H1 (cell line): ENCODE measurements at regions not wholly inside any gene's neighbourhood (a gene's known extent, or its start where the extent isn't known, plus 50 kb on each side); places are given as distances from the start of the nearest gene placed in this dataset.
"Not testable (repeated sequence)": the region's sequence is repeated elsewhere in the genome, so short reads cannot be mapped to it uniquely, and the experiment has no call there.

Experiments
- CTCF ChIA-PET: fragments of 300-600 bp; sonication (Branson Sonifier 250); formaldehyde crosslinking; loops from one replicate; lab custom pipeline; 2021; ENCODE audit not compliant: partially characterized antibody; lab: Charles Lee
- POLR2A ChIA-PET: fragments of 300-600 bp; sonication (Branson Sonifier 250); formaldehyde crosslinking; loops from one replicate; lab custom pipeline; 2021; ENCODE audit warnings: inconsistent platforms; ENCODE audit not compliant: partially characterized antibody; lab: Charles Lee
- DNase-seq, 2 experiments: peaks; one replicate each; pipeline versions ENCODE4 v3.0.0 to v3.0.0-alpha.2; 2010 to 2022; ENCODE audit warnings: low spot score in 2 of 2, low read depth in 1 of 2, mixed read lengths in 1 of 2
- FAIRE-seq: peaks from 2 replicates; lab custom pipeline; 2011; peaks lifted over from hg19 to GRCh38; lab: Jason Lieb, UNC
- H2AFZ ChIP-seq: 2 replicates; pipeline ENCODE4 v1.8.1; 2012; ENCODE audit warnings: low read length, inconsistent platforms
- H2AK5ac ChIP-seq: 2 replicates; pipeline ENCODE4 v1.6.1; 2013; ENCODE audit warnings: low read depth, low read length
- H2BK120ac ChIP-seq: replicated peaks from 2 replicates; pipeline ENCODE3; 2013; ENCODE audit warnings: low read depth, low read length, inconsistent platforms
- H2BK12ac ChIP-seq: 2 replicates; pipeline ENCODE4 v1.6.1; 2013; ENCODE audit warnings: low read depth, low read length
- H2BK15ac ChIP-seq: 2 replicates; pipeline ENCODE4 v1.6.1; 2013; ENCODE audit warnings: low read length
- H2BK20ac ChIP-seq: 2 replicates; pipeline ENCODE4 v1.6.1; 2013; ENCODE audit warnings: low read length
- H2BK5ac ChIP-seq: 2 replicates; pipeline ENCODE4 v1.6.1; 2013; ENCODE audit warnings: low read depth, low read length
- H3K14ac ChIP-seq: 2 replicates; pipeline ENCODE4 v1.6.1; 2013; ENCODE audit warnings: inconsistent platforms; ENCODE audit not compliant: insufficient read length
- H3K18ac ChIP-seq: 2 replicates; pipeline ENCODE4 v1.6.1; 2013; ENCODE audit warnings: low read length; ENCODE audit errors: extremely low read depth
- H3K23ac ChIP-seq: 2 replicates; pipeline ENCODE4 v1.6.1; 2013; ENCODE audit warnings: inconsistent platforms; ENCODE audit not compliant: insufficient read length
- H3K23me2 ChIP-seq: 2 replicates; pipeline ENCODE4 v1.6.1; 2013; ENCODE audit warnings: low read depth, low read length
- H3K27ac ChIP-seq: 2 replicates; pipeline ENCODE4 v1.6.1; 2011; ENCODE audit warnings: low read depth, low read length, inconsistent platforms
- H3K27me3 ChIP-seq, 4 experiments: replicated peaks in 1 of 4; 1 replicate in 1 of 4; 2 replicates in 3 of 4; pipeline versions ENCODE4 v1.6.1 to v1.8.1; 2011 to 2013; ENCODE audit warnings: low read length in 3 of 4, mild to moderate bottlenecking in 3 of 4, inconsistent platforms in 2 of 4, mixed read lengths in 2 of 4, moderate library complexity in 1 of 4; ENCODE audit not compliant: control insufficient read depth in 3 of 4, insufficient read depth in 3 of 4; ENCODE audit errors: extremely low read depth in 1 of 4
- H3K36me3 ChIP-seq, 4 experiments: 2 replicates each; pipeline versions ENCODE4 v1.6.1 to v1.8.1; 2011 to 2013; ENCODE audit warnings: mild to moderate bottlenecking in 4 of 4, low read length in 3 of 4, moderate library complexity in 2 of 4, control low read depth in 1 of 4, inconsistent platforms in 1 of 4; ENCODE audit not compliant: insufficient read depth in 4 of 4, control insufficient read depth in 2 of 4
- H3K4ac ChIP-seq: replicated peaks from 2 replicates; pipeline ENCODE3; 2013; ENCODE audit warnings: low read length, low read depth, mixed read lengths, inconsistent platforms; ENCODE audit not compliant: insufficient read length
- H3K4me1 ChIP-seq, 4 experiments: replicated peaks in 1 of 4; 1 replicate in 1 of 4; 2 replicates in 3 of 4; pipeline versions ENCODE4 v1.6.1 to v1.8.1; 2011 to 2013; ENCODE audit warnings: low read length in 3 of 4, inconsistent platforms in 2 of 4, mixed read lengths in 1 of 4; ENCODE audit not compliant: insufficient read depth in 4 of 4, control insufficient read depth in 3 of 4
- H3K4me2 ChIP-seq, 2 experiments: 2 replicates each; pipeline versions ENCODE4 v1.6.1 to v1.8.1; 2011 to 2013; ENCODE audit warnings: low read depth in 2 of 2, low read length in 2 of 2, control low read depth in 1 of 2, inconsistent platforms in 1 of 2, mild to moderate bottlenecking in 1 of 2; ENCODE audit not compliant: insufficient read depth in 1 of 2
- H3K4me3 ChIP-seq, 4 experiments: fragments of 200-600, 300-600 bp in 1 of 4; sonication (generic), shearing (Covaris generic), sonication (Bioruptor Twin) in 1 of 4; 2 replicates each; pipeline versions ENCODE4 v1.5.1 to v1.8.1; 2011 to 2016; ENCODE audit warnings: low read length in 4 of 4, low read depth in 3 of 4, control low read depth in 2 of 4, inconsistent platforms in 2 of 4, mild to moderate bottlenecking in 2 of 4, mixed read lengths in 1 of 4, moderate library complexity in 1 of 4; ENCODE audit not compliant: insufficient read depth in 2 of 4; ENCODE audit errors: extremely low read depth in 1 of 4
- H3K56ac ChIP-seq: replicated peaks from 2 replicates; pipeline ENCODE3; 2013; ENCODE audit warnings: low read depth, mild to moderate bottlenecking, mixed read lengths, low read length, inconsistent platforms; ENCODE audit not compliant: insufficient read length
- H3K79me1 ChIP-seq: 2 replicates; pipeline ENCODE4 v1.6.1; 2013; ENCODE audit warnings: low read depth, low read length, control low read depth
- H3K79me2 ChIP-seq, 2 experiments: 2 replicates each; pipeline versions ENCODE4 v1.6.1 to v1.8.1; 2012 to 2013; ENCODE audit warnings: low read length in 2 of 2, mild to moderate bottlenecking in 2 of 2, inconsistent platforms in 1 of 2; ENCODE audit not compliant: insufficient read depth in 2 of 2, control insufficient read depth in 1 of 2
- H3K9ac ChIP-seq, 4 experiments: replicated peaks in 1 of 4; 1 replicate in 1 of 4; 2 replicates in 3 of 4; pipeline versions ENCODE4 v1.6.1 to v1.8.1; 2011 to 2013; ENCODE audit warnings: low read depth in 3 of 4, low read length in 3 of 4, control low read depth in 2 of 4, mild to moderate bottlenecking in 2 of 4, moderate library complexity in 2 of 4, inconsistent platforms in 1 of 4; ENCODE audit errors: extremely low read depth in 1 of 4
- H3K9me3 ChIP-seq, 2 experiments: 2 replicates each; pipeline versions ENCODE4 v1.6.1 to v1.8.1; 2012 to 2013; ENCODE audit warnings: mild to moderate bottlenecking in 2 of 2, moderate library complexity in 2 of 2, control low read depth in 1 of 2, inconsistent platforms in 1 of 2, low read depth in 1 of 2, low read length in 1 of 2, mixed read lengths in 1 of 2; ENCODE audit not compliant: insufficient read depth in 2 of 2
- H4K20me1 ChIP-seq, 2 experiments: replicated peaks in 1 of 2; 2 replicates each; pipeline versions ENCODE3 to v1.8.1; 2011 to 2013; ENCODE audit warnings: inconsistent platforms in 2 of 2, low read length in 2 of 2, mild to moderate bottlenecking in 1 of 2; ENCODE audit not compliant: insufficient read depth in 2 of 2, control insufficient read depth in 1 of 2
- H4K5ac ChIP-seq: 2 replicates; pipeline ENCODE4 v1.6.1; 2013; ENCODE audit warnings: low read length, low read depth, mixed read lengths, inconsistent platforms; ENCODE audit not compliant: insufficient read length
- H4K8ac ChIP-seq: 2 replicates; pipeline ENCODE4 v1.8.0; 2013; ENCODE audit warnings: mild to moderate bottlenecking, moderate library complexity, low read length, inconsistent platforms; ENCODE audit not compliant: insufficient read depth; ENCODE audit errors: extremely low read depth
- H4K91ac ChIP-seq: replicated peaks from 2 replicates; pipeline ENCODE3; 2013; ENCODE audit warnings: low read length, mixed read lengths, inconsistent platforms; ENCODE audit not compliant: insufficient read length
- WGBS, 2 experiments: shearing (Covaris generic) in 1 of 2; methylation state at CpG; one replicate each; pipeline versions ENCODE4 v1.1.6 to v1.1.7; 2013 to 2015; ENCODE audit warnings: low lambda C conversion rate in 2 of 2, mixed read lengths in 2 of 2, inconsistent platforms in 1 of 2, low coverage in 1 of 2, missing lambda C conversion rate in 1 of 2; ENCODE audit not compliant: insufficient replicate concordance in 2 of 2, insufficient coverage in 1 of 2, insufficient read length in 1 of 2; ENCODE audit errors: extremely low coverage in 1 of 2, missing lambda C conversion rate in 1 of 2; 5-methylcytosine and 5-hydroxymethylcytosine counted together

GRCh38 chr17:62264974-62265373, 115.4 kb upstream of the EFCAB3 start:
- H3K79me2 ChIP-seq, H3K56ac ChIP-seq, H3K23ac ChIP-seq, FAIRE-seq, H2BK5ac ChIP-seq, H2BK120ac ChIP-seq, H3K9ac ChIP-seq, H3K79me1 ChIP-seq, H4K8ac ChIP-seq, DNase-seq, CTCF ChIA-PET, H3K23me2 ChIP-seq, H3K27ac ChIP-seq, POLR2A ChIA-PET, H3K36me3 ChIP-seq, H3K14ac ChIP-seq, H2AK5ac ChIP-seq, H3K18ac ChIP-seq, H2BK12ac ChIP-seq, H2BK20ac ChIP-seq, H4K5ac ChIP-seq, H2BK15ac ChIP-seq, H2AFZ ChIP-seq, H3K4me1 ChIP-seq, H3K4me3 ChIP-seq, H3K27me3 ChIP-seq, H4K91ac ChIP-seq, H3K9me3 ChIP-seq, H3K4ac ChIP-seq, H3K4me2 ChIP-seq, H4K20me1 ChIP-seq: not testable (repeated sequence)
- no CpG with 5 or more reads among the region's 15 CpGs for WGBS, 2 experiments

- H4K91ac ChIP-seq, H3K9me3 ChIP-seq, H3K79me2 ChIP-seq, POLR2A ChIA-PET, H2BK120ac ChIP-seq, H3K9ac ChIP-seq, CTCF ChIA-PET, H3K79me1 ChIP-seq, H4K20me1 ChIP-seq, DNase-seq, H3K36me3 ChIP-seq, H3K56ac ChIP-seq, H3K18ac ChIP-seq, H3K4me2 ChIP-seq, H3K4ac ChIP-seq, H4K5ac ChIP-seq, FAIRE-seq, H4K8ac ChIP-seq, H2BK20ac ChIP-seq, H3K14ac ChIP-seq, H3K4me3 ChIP-seq, H3K23ac ChIP-seq, H2BK12ac ChIP-seq, H3K27me3 ChIP-seq, H2BK15ac ChIP-seq, H3K27ac ChIP-seq, H3K4me1 ChIP-seq, H3K23me2 ChIP-seq, H2AFZ ChIP-seq, H2BK5ac ChIP-seq, H2AK5ac ChIP-seq: not testable (repeated sequence)
- 85% methylated on average over 6 of the region's 6 CpGs; no CpG with 5 or more reads in 1 of the 2 experiments for WGBS, 2 experiments
These were observed 124.6 kb upstream of the EFCAB3 start for GRCh38 chr17:62255791-62256190.
